C4-2B (cell line): ENCODE measurements at regions not wholly inside any gene's neighbourhood (a gene's known extent, or its start where the extent isn't known, plus 50 kb on each side); places are given as distances from the start of the nearest gene placed in this dataset.

Experiments
- ZFX ChIP-seq: fragments of 450-650 bp; IDR thresholded peaks from 2 replicates; pipeline ENCODE4 v1.6.1; 2017
- TF ChIP-seq, protein P1 (sequence below): fragments of 450-650 bp; conservative IDR thresholded peaks from 2 replicates; pipeline ENCODE4 v1.5.1; 2017; ENCODE audit warnings: mild to moderate bottlenecking

GRCh38 chr5:125883223-125883622 lies 540.0 kb upstream of the GRAMD2B start:
- TF ChIP-seq, protein P1, sequence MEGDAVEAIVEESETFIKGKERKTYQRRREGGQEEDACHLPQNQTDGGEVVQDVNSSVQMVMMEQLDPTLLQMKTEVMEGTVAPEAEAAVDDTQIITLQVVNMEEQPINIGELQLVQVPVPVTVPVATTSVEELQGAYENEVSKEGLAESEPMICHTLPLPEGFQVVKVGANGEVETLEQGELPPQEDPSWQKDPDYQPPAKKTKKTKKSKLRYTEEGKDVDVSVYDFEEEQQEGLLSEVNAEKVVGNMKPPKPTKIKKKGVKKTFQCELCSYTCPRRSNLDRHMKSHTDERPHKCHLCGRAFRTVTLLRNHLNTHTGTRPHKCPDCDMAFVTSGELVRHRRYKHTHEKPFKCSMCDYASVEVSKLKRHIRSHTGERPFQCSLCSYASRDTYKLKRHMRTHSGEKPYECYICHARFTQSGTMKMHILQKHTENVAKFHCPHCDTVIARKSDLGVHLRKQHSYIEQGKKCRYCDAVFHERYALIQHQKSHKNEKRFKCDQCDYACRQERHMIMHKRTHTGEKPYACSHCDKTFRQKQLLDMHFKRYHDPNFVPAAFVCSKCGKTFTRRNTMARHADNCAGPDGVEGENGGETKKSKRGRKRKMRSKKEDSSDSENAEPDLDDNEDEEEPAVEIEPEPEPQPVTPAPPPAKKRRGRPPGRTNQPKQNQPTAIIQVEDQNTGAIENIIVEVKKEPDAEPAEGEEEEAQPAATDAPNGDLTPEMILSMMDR, result no peak
- no peak for TF ChIP-seq ZFX
